Muscle layer of duodenum (tissue), 2 donors: ENCODE measurements at regions not wholly inside any gene's neighbourhood (a gene's known extent, or its start where the extent isn't known, plus 50 kb on each side); places are given as distances from the start of the nearest gene placed in this dataset.
"Not testable (repeated sequence)": the region's sequence is repeated elsewhere in the genome, so short reads cannot be mapped to it uniquely, and the experiment has no call there.

Experiments used
- H3K27ac ChIP-seq: one replicate; pipeline ENCODE4 v1.7.0; 2013; ENCODE audit warnings: mild to moderate bottlenecking, low read length
- H3K27me3 ChIP-seq: one replicate; pipeline ENCODE4 v1.7.0; 2013; ENCODE audit warnings: low read depth, mild to moderate bottlenecking, control low read depth, low read length
- H3K36me3 ChIP-seq, 2 donors: one replicate each; pipeline ENCODE4 v1.7.0; 2013; ENCODE audit warnings: low read length in 2 of 2, control low read depth in 1 of 2, mild to moderate bottlenecking in 1 of 2; ENCODE audit not compliant: insufficient read depth in 2 of 2, control insufficient read depth in 1 of 2
- H3K4me1 ChIP-seq, 2 donors: one replicate each; pipeline ENCODE4 v1.7.0; 2013; ENCODE audit warnings: low read length in 2 of 2, mild to moderate bottlenecking in 2 of 2, control low read depth in 1 of 2, moderate library complexity in 1 of 2; ENCODE audit not compliant: insufficient read depth in 2 of 2, control insufficient read depth in 1 of 2
- H3K4me3 ChIP-seq, 2 donors: one replicate each; pipeline ENCODE4 v1.7.0; 2013; ENCODE audit warnings: low read length in 2 of 2, low read depth in 1 of 2, mild to moderate bottlenecking in 1 of 2
- H3K9me3 ChIP-seq, 2 donors: one replicate each; pipeline ENCODE4 v1.7.0; 2013; ENCODE audit warnings: low read length in 2 of 2, control low read depth in 1 of 2, mild to moderate bottlenecking in 1 of 2; ENCODE audit not compliant: control insufficient read depth in 1 of 2
- donor health status: healthy.

DNA sequence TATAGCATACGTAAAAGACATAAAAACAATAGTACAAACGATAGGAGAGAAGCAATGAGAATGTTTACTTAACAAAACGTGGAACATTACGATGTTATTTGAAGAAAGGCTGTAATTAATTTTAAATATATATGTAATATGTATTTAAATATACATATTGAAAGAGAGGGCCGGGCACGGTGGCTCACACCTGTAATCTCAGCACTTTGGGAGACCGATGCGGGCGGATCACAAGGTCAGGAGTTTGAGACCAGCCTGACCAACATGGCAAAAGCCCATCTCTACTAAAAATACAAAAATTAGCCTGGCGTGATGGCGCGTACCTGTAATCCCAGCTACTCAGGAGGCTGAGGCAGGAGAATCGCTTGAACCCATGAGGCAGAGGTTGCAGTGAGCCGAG is 605.3 kb downstream of the PYDC2 start:
- H3K4me3 ChIP-seq, H3K9me3 ChIP-seq, H3K4me1 ChIP-seq, H3K27me3 ChIP-seq, H3K36me3 ChIP-seq, H3K27ac ChIP-seq: not testable (repeated sequence)

- H3K4me1 ChIP-seq: no peaks in the 10 kb centered on the region
Measured at GRCh38 chr3:192068464-192069254, 607.7 kb downstream of the PYDC2 start.

DNA sequence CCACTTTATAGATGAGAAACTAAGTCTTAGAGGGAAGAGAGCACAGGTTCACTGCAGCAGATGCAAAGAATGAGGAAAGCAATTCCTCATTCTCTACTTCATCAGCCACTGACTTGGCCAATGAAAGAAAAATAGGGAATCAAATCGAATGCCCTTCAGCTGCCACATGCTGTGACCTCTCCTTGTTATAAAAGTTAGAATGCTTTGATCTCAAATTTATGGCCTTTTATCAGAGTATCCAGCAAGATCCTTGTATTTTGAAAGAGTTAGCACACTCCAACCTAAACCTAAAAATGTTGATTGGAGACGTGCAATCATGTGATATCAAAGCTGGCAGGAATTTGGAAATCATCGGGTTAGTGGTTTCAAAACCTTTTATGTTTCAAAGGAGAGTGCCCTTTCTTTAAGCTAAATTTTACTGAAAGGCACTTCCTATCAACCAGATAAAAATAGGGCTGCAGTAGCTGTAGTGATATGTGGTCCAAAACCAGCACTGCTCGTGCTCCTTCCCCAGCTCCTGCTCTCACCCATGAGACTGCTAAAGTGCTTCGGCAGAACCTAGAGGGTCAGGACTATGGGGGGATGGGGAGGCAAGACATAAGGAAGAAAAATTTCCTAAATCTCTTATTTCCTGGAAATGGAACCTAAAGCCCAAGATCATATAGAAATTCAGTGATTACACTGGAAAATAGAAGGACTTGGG is 617.0 kb downstream of the PYDC2 start:
- Histone ChIP-seq H3K4me3 (no peak overlapping the region), H3K27me3 (no peaks in the 10 kb centered on the region), H3K9me3 (no peaks in the 10 kb centered on the region), H3K27ac (no peak overlapping the region), H3K36me3 (no peaks in the 10 kb centered on the region), H3K4me1 (no peaks in the 10 kb centered on the region)

More at GRCh38 chr3:192068464-192069254, 607.7 kb downstream of the PYDC2 start:
- no peaks in the 10 kb centered on the region for H3K36me3 ChIP-seq
- no peaks in the 10 kb centered on the region for H3K27me3 ChIP-seq
- H3K4me3 ChIP-seq: no peak overlapping the region
- no peak overlapping the region for H3K27ac ChIP-seq
- H3K9me3 ChIP-seq: no peaks in the 10 kb centered on the region

GRCh38 chr3:192079098-192079497 is 618.1 kb downstream of the PYDC2 start:
- H3K4me1 ChIP-seq: no peaks in the 10 kb centered on the region
- no peaks in the 10 kb centered on the region for H3K36me3 ChIP-seq
- H3K9me3 ChIP-seq: no peaks in the 10 kb centered on the region
- no peak overlapping the region for H3K27ac ChIP-seq
- no peak overlapping the region for H3K4me3 ChIP-seq
- H3K27me3 ChIP-seq: no peaks in the 10 kb centered on the region

DNA sequence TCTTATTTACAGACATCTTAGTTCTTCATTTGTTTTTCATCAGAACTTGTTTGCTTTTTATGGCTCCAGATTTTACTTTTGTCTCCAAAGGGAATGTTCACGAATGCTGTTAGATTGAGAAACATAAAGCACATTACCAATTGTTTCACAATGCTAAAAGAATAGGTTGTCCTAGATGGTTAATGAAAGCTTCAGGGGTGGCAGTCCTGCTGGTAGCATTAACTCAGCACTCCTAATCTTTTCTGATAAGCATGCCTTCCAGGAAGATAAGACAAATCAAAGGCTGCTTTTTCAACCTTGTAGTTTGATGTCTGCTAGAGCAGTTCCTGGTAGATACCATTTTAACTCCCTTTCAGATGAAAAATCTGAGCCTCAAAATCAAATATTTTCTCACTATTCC is 619.4 kb downstream of the PYDC2 start:
- Histone ChIP-seq H3K4me3 (no peak overlapping the region), H3K27me3 (no peaks in the 10 kb centered on the region), H3K4me1 (no peaks in the 10 kb centered on the region), H3K36me3 (no peaks in the 10 kb centered on the region), H3K27ac (no peak overlapping the region), H3K9me3 (no peaks in the 10 kb centered on the region)

- H3K27ac ChIP-seq: no peak overlapping the region
- H3K9me3 ChIP-seq: no peaks in the 10 kb centered on the region
- H3K36me3 ChIP-seq: no peaks in the 10 kb centered on the region
- no peaks in the 10 kb centered on the region for H3K4me1 ChIP-seq
- no peaks in the 10 kb centered on the region for H3K27me3 ChIP-seq
- no peak overlapping the region for H3K4me3 ChIP-seq
Measured at GRCh38 chr3:192082730-192083660, 622.0 kb downstream of the PYDC2 start.
